ENCODE measurements at regions not wholly inside any gene's neighbourhood (a gene's known extent, or its start where the extent isn't known, plus 50 kb on each side); places are given as distances from the start of the nearest gene placed in this dataset.
A peak's percentile ranks its signal among the peaks of the same experiment; 100 is the strongest.

- no peak for TF ChIP-seq CTCF (IDR thresholded peaks at IDR 0.05; ENCODE audit: low read depth, low read length)
- H3K27ac ChIP-seq: no peak overlapping the region
- no peak overlapping the region for H3K4me3 ChIP-seq
- H3K9me3 ChIP-seq (ENCODE audit: low read depth): no peaks in the 10 kb centered on the region
- H3K27me3 ChIP-seq: no peaks in the 10 kb centered on the region
- DNase-seq (ENCODE audit: low read depth in 1 of 2, low spot score in 1 of 2): no peak
- peaks cover 2% of the 10 kb centered on the region for H3K4me1 ChIP-seq (ENCODE audit: low read depth)
- no peaks in the 10 kb centered on the region for H3K36me3 ChIP-seq
Measured at GRCh38 chrX:39458779-39459178, 639.0 kb downstream of the BCOR start.

DNA sequence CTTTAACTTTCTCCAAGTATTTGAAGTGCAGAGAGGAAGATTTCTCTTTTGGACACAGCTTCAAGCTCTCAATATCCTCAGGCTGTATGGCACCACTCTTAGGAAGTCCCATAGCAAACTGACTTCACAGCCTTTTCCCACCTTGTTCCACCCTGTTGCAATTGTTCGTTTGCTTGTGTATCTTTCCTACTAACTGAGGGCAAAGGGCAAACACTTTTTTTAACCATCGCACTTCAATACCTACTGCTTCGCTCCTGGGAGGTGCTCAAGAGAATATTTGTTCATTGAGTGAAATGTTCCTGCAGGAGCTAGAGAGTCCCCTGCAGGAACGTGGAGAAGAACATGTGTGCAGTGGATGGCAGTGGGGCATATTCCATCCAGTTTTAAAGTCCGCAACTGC lies 638.6 kb downstream of the BCOR start:
- no peak for TF ChIP-seq CTCF (IDR thresholded peaks at IDR 0.05; ENCODE audit: low read depth, low read length)
- no peak overlapping the region for H3K4me3 ChIP-seq
- H3K27ac ChIP-seq: no peak overlapping the region
- H3K4me1 ChIP-seq (ENCODE audit: low read depth): peaks cover 7% of the 10 kb centered on the region
- H3K36me3 ChIP-seq: no peaks in the 10 kb centered on the region
- no peak for DNase-seq (ENCODE audit: low read depth in 1 of 2, low spot score in 1 of 2)
- H3K9me3 ChIP-seq (ENCODE audit: low read depth): no peaks in the 10 kb centered on the region
- no peaks in the 10 kb centered on the region for H3K27me3 ChIP-seq

DNA sequence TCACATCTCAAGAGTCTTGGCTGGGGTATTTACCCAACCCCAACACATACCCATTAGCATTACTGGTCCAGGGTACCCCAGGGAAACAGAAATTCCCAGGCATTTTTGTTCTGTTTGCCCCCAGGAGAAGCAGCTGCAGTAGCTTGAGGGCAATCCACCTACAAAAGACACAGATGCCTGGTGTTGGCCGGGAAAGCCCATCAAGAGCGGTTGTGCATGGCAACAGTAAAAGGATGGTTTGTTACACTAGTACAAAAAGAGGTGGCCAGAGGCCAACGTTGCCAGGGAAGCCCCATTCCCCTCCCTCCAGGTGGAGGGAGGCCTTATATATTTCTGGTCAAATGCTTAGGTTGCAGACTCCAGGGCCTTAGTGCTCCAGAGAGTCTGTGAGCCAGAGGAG lies 637.8 kb downstream of the BCOR start:
- no peaks in the 10 kb centered on the region for H3K9me3 ChIP-seq (ENCODE audit: low read depth)

DNA sequence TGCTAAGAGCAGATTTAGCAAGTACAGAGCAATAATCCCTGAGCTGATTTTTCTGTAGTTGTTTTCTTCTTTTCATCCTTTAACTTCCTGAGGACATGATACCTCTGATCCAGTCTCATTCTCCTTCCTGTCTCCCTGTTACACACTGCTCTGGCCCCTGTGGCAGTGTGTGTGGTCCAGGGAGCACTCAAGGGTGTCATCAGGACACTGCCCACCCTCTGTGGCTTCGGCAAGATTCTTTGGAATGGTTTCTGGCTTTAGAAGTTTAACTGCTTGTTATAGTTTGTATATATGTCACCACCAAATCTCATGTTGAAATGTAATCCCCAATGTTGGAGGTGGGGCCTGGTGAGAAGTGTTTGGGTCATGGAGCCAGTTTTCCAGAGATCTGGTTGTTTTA lies 637.3 kb downstream of the BCOR start:
- no peak for DNase-seq (ENCODE audit: low read depth in 1 of 2, low spot score in 1 of 2)
- no peak for TF ChIP-seq CTCF (IDR thresholded peaks at IDR 0.05; ENCODE audit: low read depth, low read length)
- Histone ChIP-seq H3K4me3 (no peak overlapping the region), H3K36me3 (no peaks in the 10 kb centered on the region), H3K9me3 (ENCODE audit: low read depth) (no peaks in the 10 kb centered on the region), H3K27me3 (no peaks in the 10 kb centered on the region), H3K4me1 (ENCODE audit: low read depth) (peaks cover 10% of the 10 kb centered on the region), H3K27ac (no peak overlapping the region)

More for the DNA sequence above, 637.8 kb downstream of the BCOR start:
- no peak overlapping the region for H3K27ac ChIP-seq
- H3K27me3 ChIP-seq: no peaks in the 10 kb centered on the region
- no peaks in the 10 kb centered on the region for H3K36me3 ChIP-seq
- no peak for TF ChIP-seq CTCF (IDR thresholded peaks at IDR 0.05; ENCODE audit: low read depth, low read length)
- no peak for DNase-seq (ENCODE audit: low read depth in 1 of 2, low spot score in 1 of 2)
- H3K4me1 ChIP-seq (ENCODE audit: low read depth): peaks cover 10% of the 10 kb centered on the region
- H3K4me3 ChIP-seq: no peak overlapping the region

DNA sequence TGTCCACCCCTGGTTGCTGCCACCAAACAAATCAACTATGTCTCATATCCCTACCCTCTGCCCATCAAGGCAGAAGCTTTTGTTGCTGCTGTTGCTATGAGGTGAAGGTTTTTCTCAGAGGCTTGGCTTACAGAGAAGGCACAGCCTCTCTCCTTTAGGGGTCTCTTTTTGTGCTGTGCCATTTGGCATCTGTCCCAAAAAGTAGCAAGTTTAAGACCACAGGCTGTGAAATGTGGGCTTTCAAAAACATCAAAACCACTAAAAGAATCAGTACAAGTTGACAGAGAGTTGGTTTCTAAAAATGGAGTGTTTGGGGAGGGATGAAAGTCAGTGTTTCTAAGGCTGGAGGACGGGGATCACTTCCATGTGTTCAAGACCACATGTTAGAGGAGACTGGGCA lies 634.9 kb downstream of the BCOR start:
- Histone ChIP-seq H3K27ac (no peak overlapping the region), H3K36me3 (no peaks in the 10 kb centered on the region), H3K9me3 (ENCODE audit: low read depth) (no peaks in the 10 kb centered on the region), H3K4me3 (no peak overlapping the region), H3K27me3 (no peaks in the 10 kb centered on the region), H3K4me1 (ENCODE audit: low read depth) (peaks cover 10% of the 10 kb centered on the region)
- no peak for DNase-seq (ENCODE audit: low read depth in 1 of 2, low spot score in 1 of 2)
- TF ChIP-seq CTCF (IDR thresholded peaks at IDR 0.05; ENCODE audit: low read depth, low read length): no peak

DNA sequence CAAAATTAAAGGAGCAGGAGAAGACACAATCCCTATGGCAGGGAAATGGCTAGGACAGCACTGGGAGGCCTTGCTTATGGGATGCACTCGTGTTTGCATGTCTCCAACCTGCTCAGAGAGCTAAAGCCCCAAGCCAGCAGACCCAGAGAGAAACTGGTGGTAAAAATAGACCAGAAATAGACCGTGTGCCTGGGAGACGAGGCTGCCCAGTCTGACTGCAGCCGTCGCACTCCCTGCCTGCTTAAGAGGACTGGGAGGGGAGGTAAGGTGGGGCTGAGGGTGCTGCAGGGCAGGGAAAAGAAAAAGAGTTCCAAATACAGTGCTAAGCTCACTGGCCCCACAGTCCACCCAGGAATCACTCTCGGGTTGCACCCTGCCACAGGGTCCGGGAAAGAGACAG lies 633.5 kb downstream of the BCOR start:
- H3K27ac ChIP-seq: no peak overlapping the region
- H3K9me3 ChIP-seq (ENCODE audit: low read depth): no peaks in the 10 kb centered on the region
- no peaks in the 10 kb centered on the region for H3K36me3 ChIP-seq
- DNase-seq (ENCODE audit: low read depth in 1 of 2, low spot score in 1 of 2): peak in 1 of 2 donors; percentile 54
- no peak overlapping the region for H3K4me3 ChIP-seq
- no peak for TF ChIP-seq CTCF (IDR thresholded peaks at IDR 0.05; ENCODE audit: low read depth, low read length)
- H3K27me3 ChIP-seq: no peaks in the 10 kb centered on the region
- H3K4me1 ChIP-seq (ENCODE audit: low read depth): peaks cover 10% of the 10 kb centered on the region
